AG20443 (cell line): ENCODE measurements at regions not wholly inside any gene's neighbourhood (a gene's known extent, or its start where the extent isn't known, plus 50 kb on each side); places are given as distances from the start of the nearest gene placed in this dataset.

Experiments used
- DNase-seq: peaks from one replicate; pipeline ENCODE4 v3.0.0; 2012; ENCODE audit warnings: low spot score, mixed read lengths

- no peak for DNase-seq
Observed at GRCh38 chr2:38448692-38449410, 71.8 kb upstream of the ATL2 start.

- DNase-seq = no peak
Observed at GRCh38 chr2:38446906-38447561, 70.0 kb upstream of the ATL2 start.

- peak; percentile 36 for DNase-seq
Observed at GRCh38 chr2:38446418-38446817, 69.3 kb upstream of the ATL2 start.

- peak; percentile 35 for DNase-seq
Observed at GRCh38 chr2:38444247-38444646, 67.2 kb upstream of the ATL2 start.

GRCh38 chr2:38442643-38443541 is 65.8 kb upstream of the ATL2 start:
- no peak for DNase-seq

- no peak for DNase-seq
Observed at GRCh38 chr2:38441346-38441745, 64.3 kb upstream of the ATL2 start.

GRCh38 chr2:38440655-38441054 is 63.6 kb upstream of the ATL2 start:
- no peak for DNase-seq

GRCh38 chr2:38439863-38440262 is 62.8 kb upstream of the ATL2 start:
- DNase-seq = no peak

- no peak for DNase-seq
Observed at GRCh38 chr2:38438883-38439612, 62.0 kb upstream of the ATL2 start.

- DNase-seq = no peak
Observed at GRCh38 chr2:38438133-38438882, 61.2 kb upstream of the ATL2 start.

- DNase-seq = no peak
Observed at GRCh38 chr2:38436227-38436664, 59.2 kb upstream of the ATL2 start.

- DNase-seq = no peak
Observed at GRCh38 chr2:38435775-38436174, 58.7 kb upstream of the ATL2 start.

- DNase-seq = no peak
Observed at GRCh38 chr2:38434595-38434994, 57.5 kb upstream of the ATL2 start.

- no peak for DNase-seq
Observed at GRCh38 chr2:38433607-38433975, 56.5 kb upstream of the ATL2 start.

GRCh38 chr2:38432820-38433606 is 55.9 kb upstream of the ATL2 start:
- DNase-seq = no peak

- DNase-seq = no peak
Observed at GRCh38 chr2:38430597-38431207, 53.6 kb upstream of the ATL2 start.

GRCh38 chr2:38430196-38430595 is 53.1 kb upstream of the ATL2 start:
- no peak for DNase-seq

GRCh38 chr2:38427936-38428335 is 50.9 kb upstream of the ATL2 start:
- DNase-seq = no peak

GRCh38 chr2:38427054-38427453 is 50.0 kb upstream of the ATL2 start:
- no peak for DNase-seq
